ENCODE measurements at regions not wholly inside any gene's neighbourhood (a gene's known extent, or its start where the extent isn't known, plus 50 kb on each side); places are given as distances from the start of the nearest gene placed in this dataset.

- TF ChIP-seq CTCF (IDR thresholded peaks at IDR 0.05), result no peak
- TF ChIP-seq POLR2A (IDR thresholded peaks at IDR 0.05), result no peak
These were observed 197.5 kb downstream of the CCNG2 start for GRCh38 chr4:77354550-77354949.
